Glutamatergic neuron (in vitro differentiated cells): ENCODE measurements at regions not wholly inside any gene's neighbourhood (a gene's known extent, or its start where the extent isn't known, plus 50 kb on each side); places are given as distances from the start of the nearest gene placed in this dataset.

ENCODE experiments used
- DNase-seq: peaks from one replicate; pipeline ENCODE4 v3.0.0; 2022
- H3K27ac Mint-ChIP-seq: one replicate; pipeline ENCODE4 v1.8.0; 2020; ENCODE audit warnings: mild to moderate bottlenecking, mixed read lengths, inconsistent platforms; ENCODE audit not compliant: unreplicated experiment
- H3K27me3 Mint-ChIP-seq: one replicate; pipeline ENCODE4 v1.8.0; 2020; ENCODE audit warnings: mild to moderate bottlenecking, moderate library complexity, mixed read lengths, inconsistent platforms; ENCODE audit not compliant: unreplicated experiment
- H3K36me3 Mint-ChIP-seq: one replicate; pipeline ENCODE4 v1.8.0; 2020; ENCODE audit warnings: mild to moderate bottlenecking, mixed read lengths, inconsistent platforms; ENCODE audit not compliant: unreplicated experiment
- H3K4me1 Mint-ChIP-seq: one replicate; pipeline ENCODE4 v1.8.0; 2020; ENCODE audit warnings: mild to moderate bottlenecking, low read depth, mixed read lengths, inconsistent platforms; ENCODE audit not compliant: unreplicated experiment
- H3K4me3 Mint-ChIP-seq: one replicate; pipeline ENCODE4 v1.8.0; 2020; ENCODE audit warnings: mild to moderate bottlenecking, mixed read lengths, inconsistent platforms; ENCODE audit not compliant: unreplicated experiment
- H3K9me3 Mint-ChIP-seq: one replicate; pipeline ENCODE4 v1.8.0; 2020; ENCODE audit warnings: mild to moderate bottlenecking, moderate library complexity, mixed read lengths, inconsistent platforms; ENCODE audit not compliant: unreplicated experiment
- CTCF ChIP-seq: fragments of 200-600 bp; sonication (generic); IDR thresholded peaks from one replicate; pipeline ENCODE4 v1.5.0; 2021; ENCODE audit not compliant: partially characterized antibody, unreplicated experiment

GRCh38 chr2:52539026-52539970 lies 1228.3 kb upstream of the CHAC2 start:
- no peak for DNase-seq
- H3K27me3 Mint-ChIP-seq = no peaks in the 10 kb centered on the region
- H3K4me1 Mint-ChIP-seq = no peaks in the 10 kb centered on the region
- no peak for TF ChIP-seq CTCF
- no peaks in the 10 kb centered on the region for H3K9me3 Mint-ChIP-seq
- H3K4me3 Mint-ChIP-seq = no peak overlapping the region
- H3K36me3 Mint-ChIP-seq = no peaks in the 10 kb centered on the region
- no peak overlapping the region for H3K27ac Mint-ChIP-seq

DNA sequence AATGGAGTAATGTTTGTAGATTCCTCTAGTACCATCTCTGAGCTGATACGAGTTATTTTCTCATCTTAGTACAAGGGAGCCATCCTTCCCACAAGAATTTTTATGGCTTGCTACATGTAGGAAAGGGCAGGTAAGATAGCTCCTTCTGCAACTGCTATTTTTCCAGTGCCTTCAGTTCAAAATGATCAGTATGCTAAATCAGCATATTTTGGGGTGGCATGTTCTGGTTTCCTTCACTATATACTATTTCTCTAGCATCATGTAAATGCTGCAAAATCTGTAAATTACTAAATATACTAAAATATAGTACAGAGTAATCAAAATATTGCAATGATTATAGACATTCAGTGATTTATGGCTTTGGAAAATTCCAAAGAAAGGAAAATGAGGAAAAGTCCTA lies 1230.0 kb upstream of the CHAC2 start:
- DNase-seq = no peak
- Mint-ChIP-seq H3K27me3 (no peaks in the 10 kb centered on the region), H3K9me3 (no peaks in the 10 kb centered on the region), H3K4me3 (no peak overlapping the region), H3K27ac (no peak overlapping the region), H3K4me1 (no peaks in the 10 kb centered on the region), H3K36me3 (no peaks in the 10 kb centered on the region)
- no peak for TF ChIP-seq CTCF

DNA sequence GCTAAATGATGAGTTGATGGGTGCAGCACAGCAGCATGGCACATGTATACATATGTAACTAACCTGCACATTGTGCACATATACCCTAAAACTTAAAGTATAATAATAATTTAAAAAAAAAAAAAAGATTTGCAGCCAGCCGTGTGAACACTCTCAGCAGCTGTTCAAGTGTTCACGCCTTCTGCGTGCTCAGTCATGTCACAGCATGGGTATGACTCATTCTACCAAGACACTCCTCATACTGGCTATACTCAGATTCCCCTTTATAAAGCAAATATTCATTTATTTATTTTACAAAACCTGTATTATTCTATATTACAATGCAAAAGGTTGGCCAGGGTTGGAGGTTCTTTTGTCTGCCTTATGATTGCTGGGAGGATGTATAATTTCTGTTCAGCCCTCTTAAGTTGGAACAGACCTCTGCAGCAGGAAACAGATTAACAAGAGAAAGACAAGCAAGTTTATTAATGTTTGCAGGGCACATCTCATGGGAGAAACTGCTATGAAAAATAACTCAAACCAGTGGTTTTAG lies 1230.6 kb upstream of the CHAC2 start:
- Mint-ChIP-seq H3K27ac (no peak overlapping the region), H3K27me3 (no peaks in the 10 kb centered on the region), H3K9me3 (no peaks in the 10 kb centered on the region), H3K36me3 (no peaks in the 10 kb centered on the region), H3K4me1 (no peaks in the 10 kb centered on the region), H3K4me3 (no peak overlapping the region)
- no peak for DNase-seq
- no peak for TF ChIP-seq CTCF

DNA sequence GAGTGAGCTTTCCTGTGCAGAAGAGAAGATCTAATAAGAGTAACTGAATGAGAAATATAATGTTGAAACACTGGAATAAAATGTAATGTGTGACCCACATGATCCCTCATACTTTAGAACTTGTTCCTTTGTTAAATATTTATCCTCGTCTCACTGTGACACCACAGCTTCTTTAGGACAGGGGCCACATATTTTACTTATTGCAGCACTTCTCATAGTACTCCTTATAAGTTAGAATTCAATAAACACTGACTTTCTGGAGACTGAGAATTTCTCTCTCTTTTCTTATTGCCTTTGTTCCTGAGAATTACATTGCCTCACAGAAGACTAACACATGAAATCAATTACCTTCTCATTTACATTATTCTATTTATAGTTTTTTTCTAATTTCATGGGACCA lies 1234.6 kb upstream of the CHAC2 start:
- no peaks in the 10 kb centered on the region for H3K36me3 Mint-ChIP-seq
- no peak for TF ChIP-seq CTCF
- no peak for DNase-seq
- H3K27me3 Mint-ChIP-seq = no peaks in the 10 kb centered on the region
- no peak overlapping the region for H3K4me3 Mint-ChIP-seq
- H3K4me1 Mint-ChIP-seq = no peaks in the 10 kb centered on the region
- H3K27ac Mint-ChIP-seq = no peak overlapping the region
- H3K9me3 Mint-ChIP-seq = no peaks in the 10 kb centered on the region

DNA sequence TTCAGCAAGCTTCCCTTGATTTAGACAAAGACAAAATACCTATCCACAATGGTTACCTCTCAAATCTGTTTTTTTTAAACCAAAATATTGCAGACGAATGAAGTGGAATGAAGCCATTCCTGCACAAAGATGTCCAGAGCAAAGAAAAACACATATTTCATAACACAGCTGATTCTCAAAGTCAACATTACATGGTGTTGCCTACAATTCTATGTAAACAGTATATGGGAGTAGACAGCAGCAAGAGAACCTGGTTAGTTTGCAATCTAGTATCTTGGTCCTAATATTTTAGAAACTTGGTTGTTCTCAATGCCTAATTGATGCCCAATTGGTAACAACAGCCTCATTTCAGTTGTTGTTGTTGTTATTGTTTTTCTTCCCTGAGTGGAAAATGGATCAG lies 1240.9 kb upstream of the CHAC2 start:
- Mint-ChIP-seq H3K4me1 (peaks cover 5% of the 10 kb centered on the region), H3K27ac (no peak overlapping the region), H3K4me3 (no peak overlapping the region), H3K9me3 (no peaks in the 10 kb centered on the region), H3K27me3 (no peaks in the 10 kb centered on the region), H3K36me3 (no peaks in the 10 kb centered on the region)
- TF ChIP-seq CTCF = no peak
- no peak for DNase-seq
